Epithelial cell of proximal tubule (primary cell): ENCODE measurements at regions not wholly inside any gene's neighbourhood (a gene's known extent, or its start where the extent isn't known, plus 50 kb on each side); places are given as distances from the start of the nearest gene placed in this dataset.
A peak's percentile ranks its signal among the peaks of the same experiment; 100 is the strongest.

Source experiments
- DNase-seq: peaks from one replicate; pipeline ENCODE4 v3.0.0-alpha.2; 2011; ENCODE audit warnings: low read depth
- H3K4me3 ChIP-seq: 2 replicates; pipeline ENCODE4 v1.5.1; 2011; ENCODE audit warnings: low read depth, mild to moderate bottlenecking, low read length
- CTCF ChIP-seq: conservative IDR thresholded peaks from 2 replicates; pipeline ENCODE4 v1.5.1; 2012; ENCODE audit warnings: low read depth, mild to moderate bottlenecking, low read length

- TF ChIP-seq CTCF = no peak
- H3K4me3 ChIP-seq = no peak overlapping the region
- no peak for DNase-seq
Measured at GRCh38 chr17:72510351-72511016, 389.7 kb downstream of the SOX9 start.

- TF ChIP-seq CTCF = no peak
- no peak for DNase-seq
- no peak overlapping the region for H3K4me3 ChIP-seq
Measured at GRCh38 chr17:72511242-72511641, 390.4 kb downstream of the SOX9 start.

- no peak overlapping the region for H3K4me3 ChIP-seq
- no peak for DNase-seq
- TF ChIP-seq CTCF = no peak
Measured at GRCh38 chr17:72511874-72512273, 391.1 kb downstream of the SOX9 start.

GRCh38 chr17:72512649-72513556, 392.1 kb downstream of the SOX9 start:
- no peak for TF ChIP-seq CTCF
- no peak for DNase-seq
- H3K4me3 ChIP-seq = no peak overlapping the region

GRCh38 chr17:72514321-72514861, 393.6 kb downstream of the SOX9 start:
- no peak for DNase-seq
- no peak for TF ChIP-seq CTCF

GRCh38 chr17:72514891-72515290, 394.1 kb downstream of the SOX9 start:
- H3K4me3 ChIP-seq = peak overlapping the region; percentile 33
- no peak for DNase-seq
- TF ChIP-seq CTCF = no peak

More at GRCh38 chr17:72514321-72514861, 393.6 kb downstream of the SOX9 start:
- no peak overlapping the region for H3K4me3 ChIP-seq
